HCT116 (cell line): ENCODE measurements at regions not wholly inside any gene's neighbourhood (a gene's known extent, or its start where the extent isn't known, plus 50 kb on each side); places are given as distances from the start of the nearest gene placed in this dataset.
A peak's percentile ranks its signal among the peaks of the same experiment; 100 is the strongest.

ENCODE experiments used
- ATAC-seq: fragments of 200-7000 bp; cut with Tn5 transposase; 2 replicates; pipeline ENCODE4 v1.9.1; 2020; ENCODE audit warnings: mild to moderate bottlenecking, moderate library complexity
- BruUV-seq: library from RNA; stranded (reverse); fragments of 400-500 nt; replicated peaks from 2 replicates; lab custom pipeline; 2021; lab: Mats Ljungman, UMichigan
- CTCF ChIA-PET: fragments of 300-600 bp; sonication (Branson Sonifier 250); formaldehyde crosslinking; loops from one replicate; lab custom pipeline; 2021; ENCODE audit warnings: antibody characterized with exemption; lab: Charles Lee
- POLR2A ChIA-PET: fragments of 300-600, 350-600 bp; sonication (Branson Sonifier 250); formaldehyde crosslinking; loops from one replicate; lab custom pipeline; 2021; ENCODE audit warnings: antibody characterized with exemption; lab: Charles Lee
- RAD21 ChIA-PET, 2 experiments: fragments of 300-600 bp; sonication (Branson Sonifier 250); formaldehyde crosslinking; loops; one replicate each; lab custom pipeline; 2023; ENCODE audit warnings: low total read pairs in 2 of 2; ENCODE audit not compliant: uncharacterized antibody in 2 of 2, unreplicated experiment in 2 of 2, low non-redundant PET in 1 of 2; lab: Charles Lee
- DNase-seq: peaks from one replicate; pipeline ENCODE4 v3.0.0-alpha.2; 2010; ENCODE audit warnings: low read depth, low spot score
- H2AFZ ChIP-seq: fragments of 200-600 bp; shearing (Covaris generic), sonication (generic); 2 replicates; pipeline ENCODE4 v1.6.1; 2017; ENCODE audit warnings: low read depth, mixed run types, mixed read lengths, antibody characterized with exemption, low read length; ENCODE audit not compliant: poor library complexity, severe bottlenecking
- H3K27ac ChIP-seq: 2 replicates; pipeline ENCODE4 v1.5.1; 2012; ENCODE audit warnings: low read depth, low read length
- H3K27me3 ChIP-seq: fragments of 200-600 bp; sonication (generic); 2 replicates; pipeline ENCODE4 v1.6.1; 2016; ENCODE audit warnings: mixed run types, low read length, mixed read lengths; ENCODE audit not compliant: insufficient read depth
- H3K36me3 ChIP-seq, 2 experiments: fragments of 200-500 bp in 1 of 2; fragments of 200-600 bp in 1 of 2; sonication (Bioruptor generic) in 1 of 2; sonication (generic) in 1 of 2; 2 replicates each; pipeline versions ENCODE4 v1.5.1 to v1.6.1; 2014 to 2016; ENCODE audit warnings: low read length in 2 of 2, inconsistent platforms in 1 of 2, mixed read lengths in 1 of 2, mixed run types in 1 of 2; ENCODE audit not compliant: insufficient read depth in 2 of 2, control insufficient read depth in 1 of 2
- H3K4me1 ChIP-seq, 2 experiments: fragments of 200-600 bp in 1 of 2; sonication (generic) in 1 of 2; 2 replicates each; pipeline versions ENCODE4 v1.5.1 to v1.6.1; 2012 to 2017; ENCODE audit warnings: low read length in 2 of 2, inconsistent platforms in 1 of 2, mild to moderate bottlenecking in 1 of 2, mixed read lengths in 1 of 2, mixed run types in 1 of 2, moderate library complexity in 1 of 2; ENCODE audit not compliant: insufficient read depth in 2 of 2, control insufficient read depth in 1 of 2
- H3K4me2 ChIP-seq: fragments of 200-600 bp; sonication (generic); 2 replicates; pipeline ENCODE4 v1.6.1; 2017; ENCODE audit warnings: mixed run types, low read length, mixed read lengths
- H3K4me3 ChIP-seq, 2 experiments: fragments of 200-600 bp in 1 of 2; sonication (generic) in 1 of 2; replicated peaks in 1 of 2; 2 replicates each; pipeline ENCODE4 v1.5.1; 2011 to 2016; ENCODE audit warnings: low read length in 2 of 2, control low read depth in 1 of 2, low read depth in 1 of 2, mild to moderate bottlenecking in 1 of 2, mixed read lengths in 1 of 2, mixed run types in 1 of 2
- H3K79me2 ChIP-seq: fragments of 200-600 bp; sonication (generic); 2 replicates; pipeline ENCODE4 v1.6.1; 2017; ENCODE audit warnings: mild to moderate bottlenecking, mixed run types, low read length, moderate library complexity, mixed read lengths; ENCODE audit not compliant: insufficient read depth
- H3K9ac ChIP-seq: fragments of 200-600 bp; sonication (generic); 2 replicates; pipeline ENCODE4 v1.6.1; 2016; ENCODE audit warnings: low read length, mixed read lengths
- H3K9me2 ChIP-seq: fragments of 200-600 bp; sonication (generic), shearing (Covaris generic); 2 replicates; pipeline ENCODE4 v1.6.1; 2017; ENCODE audit warnings: mixed run types, mild to moderate bottlenecking, moderate library complexity; ENCODE audit not compliant: insufficient read depth
- H3K9me3 ChIP-seq, 2 experiments: fragments of 200-500 bp in 1 of 2; fragments of 200-600 bp in 1 of 2; sonication (Bioruptor generic) in 1 of 2; sonication (generic) in 1 of 2; 2 replicates each; pipeline ENCODE4 v1.6.1; 2014 to 2017; ENCODE audit warnings: low read length in 2 of 2, mixed read lengths in 2 of 2, inconsistent platforms in 1 of 2, low read depth in 1 of 2, mild to moderate bottlenecking in 1 of 2, mixed run types in 1 of 2, moderate library complexity in 1 of 2; ENCODE audit not compliant: control insufficient read depth in 1 of 2, insufficient read depth in 1 of 2
- H4K20me1 ChIP-seq: fragments of 200-600 bp; sonication (generic), shearing (Covaris generic); 2 replicates; pipeline ENCODE4 v1.6.1; 2017; ENCODE audit warnings: mixed run types, mild to moderate bottlenecking, moderate library complexity; ENCODE audit not compliant: insufficient read depth
- CBX3 ChIP-seq: IDR thresholded peaks from 2 replicates; pipeline ENCODE4 v1.6.1; 2012; ENCODE audit warnings: low read depth
- CEBPB ChIP-seq: IDR thresholded peaks from 2 replicates; pipeline ENCODE4 v1.6.1; 2012; ENCODE audit warnings: low read depth
- ELF1 ChIP-seq: IDR thresholded peaks from 2 replicates; pipeline ENCODE4 v1.6.1; 2012; ENCODE audit warnings: low read depth, borderline replicate concordance
- EZH2phosphoT487 ChIP-seq: fragments of 200-600 bp; IDR thresholded peaks from 2 replicates; pipeline ENCODE4 v1.6.1; 2018; ENCODE audit warnings: antibody characterized with exemption, borderline replicate concordance
- FOSL1 ChIP-seq: IDR thresholded peaks from 2 replicates; pipeline ENCODE4 v1.6.1; 2012; ENCODE audit warnings: low read depth
- JUND ChIP-seq: IDR thresholded peaks from 2 replicates; pipeline ENCODE4 v1.6.1; 2012
- POLR2A ChIP-seq: IDR thresholded peaks from 2 replicates; pipeline ENCODE4 v1.7.0; 2011; ENCODE audit warnings: borderline replicate concordance; ENCODE audit not compliant: insufficient read depth, insufficient read length; ENCODE audit errors: extremely low read depth
- RAD21 ChIP-seq: IDR thresholded peaks from 2 replicates; pipeline ENCODE4 v1.6.1; 2012; ENCODE audit warnings: low read depth, mild to moderate bottlenecking
- SIN3A ChIP-seq: IDR thresholded peaks from 2 replicates; pipeline ENCODE4 v1.6.1; 2012; ENCODE audit warnings: low read depth
- SRF ChIP-seq: IDR thresholded peaks from 2 replicates; pipeline ENCODE4 v1.6.1; 2012; ENCODE audit warnings: low read depth
- intact Hi-C: fragments of 100-400 bp; cut with micrococcal nuclease; formaldehyde crosslinking; loops from 2 replicates; pipeline ENCODE4 v1.10.0; 2022
- TF ChIP-seq, protein P1 (sequence below): IDR thresholded peaks from 2 replicates; pipeline ENCODE4 v1.6.1; 2012; ENCODE audit warnings: low read depth
- TF ChIP-seq, protein P2 (sequence below), 3 experiments: fragments of 200-600 bp in 1 of 3; sonication (generic) in 1 of 3; IDR thresholded peaks in 2 of 3; conservative IDR thresholded peaks in 1 of 3; 2 replicates each; pipeline ENCODE4 v1.5.1; 2012 to 2017; ENCODE audit warnings: low read depth in 2 of 3, low read length in 2 of 3, antibody characterized with exemption in 1 of 3, borderline replicate concordance in 1 of 3, control low read depth in 1 of 3, mild to moderate bottlenecking in 1 of 3, mixed read lengths in 1 of 3, mixed run types in 1 of 3, moderate library complexity in 1 of 3; ENCODE audit not compliant: insufficient read depth in 1 of 3
- TF ChIP-seq, protein P3 (sequence below): IDR thresholded peaks from 2 replicates; pipeline ENCODE4 v1.6.1; 2011; ENCODE audit warnings: mild to moderate bottlenecking, low read length, moderate library complexity; ENCODE audit not compliant: insufficient replicate concordance; ENCODE audit errors: extremely low read depth

DNA sequence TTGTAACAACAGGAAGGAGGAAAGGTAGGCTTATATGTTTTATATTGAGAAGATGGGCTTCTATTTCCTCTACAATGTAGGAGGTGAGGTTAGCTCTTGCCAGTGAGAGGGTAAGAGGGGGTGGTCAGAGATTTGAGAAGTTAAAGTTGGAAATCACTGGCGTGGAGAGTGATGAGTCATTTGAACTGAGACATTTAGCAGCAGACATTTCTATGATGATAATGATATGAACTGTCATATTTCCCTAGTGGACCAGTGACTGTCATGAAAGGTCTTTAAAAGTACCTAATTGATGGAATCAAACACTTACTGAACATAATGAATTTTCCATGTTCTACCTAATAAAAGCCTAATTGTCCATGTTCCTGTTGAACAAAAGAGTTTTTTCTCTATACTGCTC, 126.1 kb downstream of the FAM161A start:
- no peaks in the 10 kb centered on the region for H3K9me2 ChIP-seq
- TF ChIP-seq FOSL1, result no peak
- TF ChIP-seq, all 23 proteins: peak for 0
- Histone ChIP-seq H2AFZ (peak overlapping the region; percentile 54), H4K20me1 (no peaks in the 10 kb centered on the region), H3K4me3 (no peak overlapping the region), H3K79me2 (no peaks in the 10 kb centered on the region), H3K4me1 (peaks cover 0 to 4% of the 10 kb centered on the region in 2 experiments; a peak in 1 of 4 replicates), H3K27me3 (no peaks in the 10 kb centered on the region), H3K36me3 (no peaks in the 10 kb centered on the region), H3K4me2 (no peak overlapping the region), H3K9me3 (no peaks in the 10 kb centered on the region; a peak in 1 of 4 replicates), H3K9ac (no peak overlapping the region), H3K27ac (no peak overlapping the region)
- intact Hi-C loops, result no loop called here
- no TSS peak for BruUV-seq
- ChIA-PET RAD21 (no interaction called here), CTCF (no interaction called here), POLR2A (no interaction called here)
- DNase-seq (no peak), ATAC-seq (no peak)

DNA sequence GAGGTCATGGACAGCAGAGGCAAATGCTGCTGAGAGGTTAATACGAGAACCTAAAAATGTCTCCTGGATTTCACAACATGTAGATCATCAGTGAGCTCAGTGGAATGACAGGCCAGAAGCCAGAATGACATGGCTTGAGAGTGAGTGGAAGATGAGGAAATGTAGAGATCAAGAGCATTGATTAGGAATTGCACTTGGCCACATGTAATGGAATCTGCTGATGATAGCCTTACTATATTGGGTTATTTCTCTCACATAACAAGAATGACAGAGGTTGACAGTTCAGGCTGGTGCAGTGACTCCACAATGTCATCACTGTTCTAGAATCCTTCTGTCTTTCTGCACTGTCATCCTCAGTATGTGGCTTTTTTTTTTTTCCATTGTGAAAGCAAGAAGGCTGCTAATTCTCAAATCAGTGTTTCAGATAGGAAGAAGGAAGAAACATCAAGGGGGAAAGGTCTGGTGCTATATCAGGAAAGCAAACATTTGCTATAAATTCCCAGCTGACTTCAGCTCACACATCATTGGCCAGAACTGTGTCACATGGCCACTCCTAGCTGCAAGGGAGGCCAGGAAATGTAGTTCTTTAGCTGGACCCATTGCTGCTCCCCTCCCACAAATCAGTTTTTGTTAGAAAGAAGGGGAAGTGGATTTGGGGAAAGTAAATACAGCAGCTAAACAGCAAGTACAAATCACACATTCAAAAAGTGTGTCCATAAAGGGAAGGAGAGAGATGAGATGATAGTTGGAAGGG, 127.2 kb downstream of the FAM161A start:
- no peak overlapping the region for H2AFZ ChIP-seq
- H3K79me2 ChIP-seq, result no peaks in the 10 kb centered on the region
- intact Hi-C loops, result no loop called here
- DNase-seq (no peak), ATAC-seq (no peak)
- POLR2A ChIA-PET, result no interaction called here
- no peak overlapping the region for H3K9ac ChIP-seq
- no peaks in the 10 kb centered on the region for H3K9me2 ChIP-seq
- no peak overlapping the region for H3K4me2 ChIP-seq
- CTCF ChIA-PET, result no interaction called here
- H3K36me3 ChIP-seq, result no peaks in the 10 kb centered on the region
- H3K27me3 ChIP-seq, result no peaks in the 10 kb centered on the region
- RAD21 ChIA-PET, result no interaction called here
- no peaks in the 10 kb centered on the region; a peak in 1 of 4 replicates for H3K9me3 ChIP-seq
- no peaks in the 10 kb centered on the region for H4K20me1 ChIP-seq
- no peak overlapping the region for H3K4me3 ChIP-seq
- H3K4me1 ChIP-seq, result peaks cover 0 to 4% of the 10 kb centered on the region in 2 experiments; a peak in 1 of 4 replicates
- BruUV-seq, result no TSS peak
- no peak overlapping the region for H3K27ac ChIP-seq
- TF ChIP-seq POLR2A (no peak), CEBPB (no peak), SRF (no peak), SIN3A (no peak), RAD21 (no peak), EZH2phosphoT487 (no peak), CBX3 (no peak), ELF1 (no peak), JUND (no peak)
- TF ChIP-seq, protein P1, sequence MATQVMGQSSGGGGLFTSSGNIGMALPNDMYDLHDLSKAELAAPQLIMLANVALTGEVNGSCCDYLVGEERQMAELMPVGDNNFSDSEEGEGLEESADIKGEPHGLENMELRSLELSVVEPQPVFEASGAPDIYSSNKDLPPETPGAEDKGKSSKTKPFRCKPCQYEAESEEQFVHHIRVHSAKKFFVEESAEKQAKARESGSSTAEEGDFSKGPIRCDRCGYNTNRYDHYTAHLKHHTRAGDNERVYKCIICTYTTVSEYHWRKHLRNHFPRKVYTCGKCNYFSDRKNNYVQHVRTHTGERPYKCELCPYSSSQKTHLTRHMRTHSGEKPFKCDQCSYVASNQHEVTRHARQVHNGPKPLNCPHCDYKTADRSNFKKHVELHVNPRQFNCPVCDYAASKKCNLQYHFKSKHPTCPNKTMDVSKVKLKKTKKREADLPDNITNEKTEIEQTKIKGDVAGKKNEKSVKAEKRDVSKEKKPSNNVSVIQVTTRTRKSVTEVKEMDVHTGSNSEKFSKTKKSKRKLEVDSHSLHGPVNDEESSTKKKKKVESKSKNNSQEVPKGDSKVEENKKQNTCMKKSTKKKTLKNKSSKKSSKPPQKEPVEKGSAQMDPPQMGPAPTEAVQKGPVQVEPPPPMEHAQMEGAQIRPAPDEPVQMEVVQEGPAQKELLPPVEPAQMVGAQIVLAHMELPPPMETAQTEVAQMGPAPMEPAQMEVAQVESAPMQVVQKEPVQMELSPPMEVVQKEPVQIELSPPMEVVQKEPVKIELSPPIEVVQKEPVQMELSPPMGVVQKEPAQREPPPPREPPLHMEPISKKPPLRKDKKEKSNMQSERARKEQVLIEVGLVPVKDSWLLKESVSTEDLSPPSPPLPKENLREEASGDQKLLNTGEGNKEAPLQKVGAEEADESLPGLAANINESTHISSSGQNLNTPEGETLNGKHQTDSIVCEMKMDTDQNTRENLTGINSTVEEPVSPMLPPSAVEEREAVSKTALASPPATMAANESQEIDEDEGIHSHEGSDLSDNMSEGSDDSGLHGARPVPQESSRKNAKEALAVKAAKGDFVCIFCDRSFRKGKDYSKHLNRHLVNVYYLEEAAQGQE, result no peak
- TF ChIP-seq, protein P2, sequence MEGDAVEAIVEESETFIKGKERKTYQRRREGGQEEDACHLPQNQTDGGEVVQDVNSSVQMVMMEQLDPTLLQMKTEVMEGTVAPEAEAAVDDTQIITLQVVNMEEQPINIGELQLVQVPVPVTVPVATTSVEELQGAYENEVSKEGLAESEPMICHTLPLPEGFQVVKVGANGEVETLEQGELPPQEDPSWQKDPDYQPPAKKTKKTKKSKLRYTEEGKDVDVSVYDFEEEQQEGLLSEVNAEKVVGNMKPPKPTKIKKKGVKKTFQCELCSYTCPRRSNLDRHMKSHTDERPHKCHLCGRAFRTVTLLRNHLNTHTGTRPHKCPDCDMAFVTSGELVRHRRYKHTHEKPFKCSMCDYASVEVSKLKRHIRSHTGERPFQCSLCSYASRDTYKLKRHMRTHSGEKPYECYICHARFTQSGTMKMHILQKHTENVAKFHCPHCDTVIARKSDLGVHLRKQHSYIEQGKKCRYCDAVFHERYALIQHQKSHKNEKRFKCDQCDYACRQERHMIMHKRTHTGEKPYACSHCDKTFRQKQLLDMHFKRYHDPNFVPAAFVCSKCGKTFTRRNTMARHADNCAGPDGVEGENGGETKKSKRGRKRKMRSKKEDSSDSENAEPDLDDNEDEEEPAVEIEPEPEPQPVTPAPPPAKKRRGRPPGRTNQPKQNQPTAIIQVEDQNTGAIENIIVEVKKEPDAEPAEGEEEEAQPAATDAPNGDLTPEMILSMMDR (IDR thresholded peaks at IDR 0.05 in 2 of 3, conservative IDR thresholded peaks at IDR 0.05 in 1 of 3; ENCODE audit: borderline replicate concordance in 1 of 3, insufficient read depth in 1 of 3, low read depth in 2 of 3, low read length in 2 of 3), result no peak
- TF ChIP-seq, protein P3, sequence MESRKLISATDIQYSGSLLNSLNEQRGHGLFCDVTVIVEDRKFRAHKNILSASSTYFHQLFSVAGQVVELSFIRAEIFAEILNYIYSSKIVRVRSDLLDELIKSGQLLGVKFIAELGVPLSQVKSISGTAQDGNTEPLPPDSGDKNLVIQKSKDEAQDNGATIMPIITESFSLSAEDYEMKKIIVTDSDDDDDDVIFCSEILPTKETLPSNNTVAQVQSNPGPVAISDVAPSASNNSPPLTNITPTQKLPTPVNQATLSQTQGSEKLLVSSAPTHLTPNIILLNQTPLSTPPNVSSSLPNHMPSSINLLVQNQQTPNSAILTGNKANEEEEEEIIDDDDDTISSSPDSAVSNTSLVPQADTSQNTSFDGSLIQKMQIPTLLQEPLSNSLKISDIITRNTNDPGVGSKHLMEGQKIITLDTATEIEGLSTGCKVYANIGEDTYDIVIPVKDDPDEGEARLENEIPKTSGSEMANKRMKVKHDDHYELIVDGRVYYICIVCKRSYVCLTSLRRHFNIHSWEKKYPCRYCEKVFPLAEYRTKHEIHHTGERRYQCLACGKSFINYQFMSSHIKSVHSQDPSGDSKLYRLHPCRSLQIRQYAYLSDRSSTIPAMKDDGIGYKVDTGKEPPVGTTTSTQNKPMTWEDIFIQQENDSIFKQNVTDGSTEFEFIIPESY, result no peak
